ENCODE measurements at regions not wholly inside any gene's neighbourhood (a gene's known extent, or its start where the extent isn't known, plus 50 kb on each side); places are given as distances from the start of the nearest gene placed in this dataset.

DNA sequence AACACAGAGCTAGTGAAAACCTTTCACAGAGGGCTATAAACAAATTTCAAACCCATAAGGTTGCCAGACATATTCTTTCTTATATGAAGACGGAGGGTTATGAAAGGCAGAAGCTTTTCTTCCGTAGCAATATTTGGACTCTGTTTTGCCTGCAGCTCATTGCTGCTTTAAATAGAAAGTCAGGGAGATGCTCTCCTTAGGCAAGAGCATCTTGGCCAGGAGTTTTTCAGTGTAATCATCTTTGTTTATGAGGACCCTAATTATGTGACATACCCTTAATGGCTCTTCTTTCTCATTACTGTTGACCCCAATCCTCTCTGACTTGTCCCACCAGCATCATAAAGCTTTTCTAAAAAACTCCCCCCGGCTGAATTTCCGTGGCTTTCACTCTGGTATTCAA lies 433.4 kb upstream of the NRXN1 start:
- no peak for DNase-seq (ENCODE audit: low read depth, low spot score)
- no peak overlapping the region for H3K4me3 ChIP-seq (ENCODE audit: low read length)

DNA sequence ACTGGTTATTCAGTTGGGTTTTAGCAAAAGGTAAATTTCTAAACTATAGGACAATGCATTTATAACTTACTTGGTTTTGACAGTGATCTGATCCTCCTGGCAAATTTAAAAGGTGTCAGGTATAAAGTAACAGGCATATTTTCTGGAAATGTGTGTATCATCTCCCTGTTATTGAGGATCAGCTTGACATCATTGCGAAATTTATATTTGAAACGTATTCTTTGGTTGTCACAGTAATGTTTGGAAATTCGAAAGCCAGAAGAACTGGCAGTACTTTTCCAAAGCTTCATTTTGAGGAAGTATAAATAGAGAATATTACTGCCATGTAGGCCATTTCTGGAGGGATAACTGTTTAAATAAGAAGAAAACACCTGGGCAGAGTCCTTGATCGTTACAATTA lies 422.2 kb upstream of the NRXN1 start:
- H3K4me3 ChIP-seq (ENCODE audit: low read length), result no peak overlapping the region
- DNase-seq (ENCODE audit: low read depth, low spot score), result no peak

DNA sequence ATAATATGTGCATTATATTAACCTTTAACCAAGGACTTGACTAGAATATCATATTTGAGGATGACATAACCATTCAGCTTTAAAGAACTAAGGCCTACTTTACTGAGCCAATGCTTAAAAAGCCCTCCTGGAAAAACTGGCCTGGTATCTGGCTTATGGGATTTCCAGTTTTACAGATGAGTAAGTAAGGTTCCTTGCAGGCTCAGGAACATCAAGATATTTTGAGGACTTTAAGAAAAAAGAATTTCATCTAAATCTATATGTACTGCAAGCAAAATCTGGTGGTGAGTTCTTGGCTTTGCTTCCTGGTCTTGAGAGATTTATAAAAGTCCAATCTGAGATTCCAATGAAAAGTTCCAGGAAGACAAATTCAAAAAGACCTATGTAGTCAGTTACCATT lies 417.0 kb upstream of the NRXN1 start:
- no peak overlapping the region for H3K4me3 ChIP-seq (ENCODE audit: low read length)
- no peak for DNase-seq (ENCODE audit: low read depth, low spot score)

DNA sequence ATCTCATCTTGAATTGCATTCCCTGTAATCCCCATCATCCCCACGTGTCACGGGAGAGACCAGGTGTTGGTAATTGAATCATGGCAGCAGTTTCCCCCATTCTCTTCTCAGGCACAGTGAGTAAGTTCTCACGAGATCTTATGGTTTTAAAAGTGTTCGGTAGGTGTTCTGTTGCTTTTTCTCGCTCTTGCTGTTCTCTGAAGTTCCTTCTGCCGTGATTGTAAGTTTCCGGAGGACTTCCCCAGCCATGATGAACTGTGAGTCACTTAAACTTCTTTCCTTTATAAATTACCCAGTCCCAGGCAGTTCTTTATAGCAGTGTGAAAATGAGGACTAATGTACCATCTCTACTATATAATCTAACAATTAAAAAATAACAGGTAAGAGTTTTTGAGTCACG lies 409.9 kb upstream of the NRXN1 start:
- no peak for DNase-seq (ENCODE audit: low read depth, low spot score)
- no peak overlapping the region for H3K4me3 ChIP-seq (ENCODE audit: low read length)

DNA sequence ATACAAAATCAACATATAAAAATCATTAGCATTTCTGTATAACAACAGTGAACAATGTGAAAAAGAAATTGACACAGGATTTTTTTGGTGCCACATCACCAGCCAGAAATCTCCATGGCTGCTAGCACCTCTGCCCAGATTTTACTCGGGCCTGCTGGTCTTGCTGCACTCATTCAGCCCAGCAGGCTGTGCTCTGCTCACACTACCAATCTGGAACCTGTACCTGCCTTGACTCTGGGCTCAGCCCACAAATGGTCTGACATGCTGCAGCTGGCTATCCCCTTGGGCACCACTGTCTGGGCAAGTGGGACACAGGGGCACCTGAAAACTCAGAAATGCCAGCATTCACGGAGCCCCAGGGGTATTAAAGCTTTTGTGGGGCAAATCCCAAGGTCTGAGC lies 392.5 kb upstream of the NRXN1 start:
- no peak overlapping the region for H3K4me3 ChIP-seq (ENCODE audit: low read length)
- DNase-seq (ENCODE audit: low read depth, low spot score), result no peak

DNA sequence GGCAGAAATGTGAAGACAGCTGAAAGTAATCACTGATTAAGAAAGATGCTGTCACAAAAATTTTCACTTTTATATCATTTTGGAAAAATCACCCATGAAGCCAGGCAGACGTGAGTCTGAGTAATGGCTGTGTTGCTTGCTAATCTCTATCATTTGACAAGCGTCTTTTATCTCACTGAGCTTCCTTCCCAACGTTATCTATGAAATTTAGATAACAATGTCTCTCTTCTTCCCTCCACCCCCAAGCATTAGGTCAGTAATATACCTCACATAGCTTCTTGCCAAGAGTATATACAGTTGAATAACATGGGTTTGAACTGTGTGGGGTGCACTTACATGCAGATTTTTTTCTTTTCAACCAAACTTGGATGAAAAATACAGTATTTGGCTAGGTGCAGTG lies 388.6 kb upstream of the NRXN1 start:
- H3K4me3 ChIP-seq (ENCODE audit: low read length), result no peak overlapping the region
- no peak for DNase-seq (ENCODE audit: low read depth, low spot score)

DNA sequence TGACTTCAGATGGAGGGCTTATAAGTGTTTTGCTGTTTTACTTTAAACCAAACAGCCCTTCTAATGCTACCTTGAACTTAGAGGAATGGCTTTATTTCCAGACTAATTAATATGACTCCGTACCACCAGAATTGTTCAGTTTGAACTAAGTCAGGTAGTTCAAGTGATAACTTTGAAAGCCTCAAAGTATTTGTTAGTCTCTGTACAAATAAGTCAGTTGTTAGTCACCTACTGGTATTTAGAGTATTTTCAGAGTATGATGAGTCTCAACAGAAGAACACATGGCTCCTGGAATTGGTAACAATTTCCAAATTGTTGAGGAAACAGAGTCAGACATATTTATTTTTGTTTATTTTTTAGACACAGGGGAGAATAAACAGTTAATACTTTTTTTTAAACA lies 381.8 kb upstream of the NRXN1 start:
- DNase-seq (ENCODE audit: low read depth, low spot score), result no peak

DNA sequence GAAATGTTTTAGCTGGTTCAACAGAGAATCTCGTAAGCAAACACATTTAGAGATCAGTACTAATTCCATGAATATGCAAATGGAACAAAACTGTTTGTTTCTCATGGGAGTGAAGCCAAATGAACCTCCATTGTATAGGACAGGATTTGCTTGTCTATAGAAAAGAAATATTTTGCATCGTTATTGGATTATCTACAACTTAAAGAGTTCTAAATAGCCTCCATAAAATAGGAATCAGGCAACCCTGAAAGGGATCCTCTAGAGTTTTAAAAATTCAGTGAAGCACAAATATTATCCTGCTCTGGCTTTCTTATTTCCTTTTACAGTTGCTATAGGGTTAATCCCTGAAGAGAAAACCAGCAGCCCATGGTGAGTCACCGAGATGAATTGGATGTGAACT lies 378.4 kb upstream of the NRXN1 start:
- DNase-seq (ENCODE audit: low read depth, low spot score), result no peak
- no peak overlapping the region for H3K4me3 ChIP-seq (ENCODE audit: low read length)

More for the DNA sequence above, 381.8 kb upstream of the NRXN1 start:
- H3K4me3 ChIP-seq (ENCODE audit: low read length), result no peak overlapping the region

DNA sequence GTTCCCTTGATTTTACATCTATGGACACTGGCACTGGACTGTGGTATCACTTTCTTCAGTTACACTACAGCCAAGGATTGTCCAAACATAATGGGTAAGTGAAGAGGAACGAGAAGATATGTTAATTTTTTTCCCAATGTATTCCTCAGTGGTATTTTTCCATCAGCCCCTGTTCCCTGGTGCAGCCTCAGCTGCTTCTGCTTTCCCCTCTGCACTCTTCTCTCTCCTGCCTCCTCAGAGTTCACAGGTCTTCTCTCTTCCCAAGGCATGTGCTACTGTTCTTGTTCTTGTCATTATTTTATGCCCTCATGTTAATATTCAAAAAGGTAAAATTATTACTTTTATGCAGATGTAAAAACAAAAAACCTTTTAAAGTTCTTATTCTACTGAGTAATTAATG lies 378.0 kb upstream of the NRXN1 start:
- no peak overlapping the region for H3K4me3 ChIP-seq (ENCODE audit: low read length)
- no peak for DNase-seq (ENCODE audit: low read depth, low spot score)

DNA sequence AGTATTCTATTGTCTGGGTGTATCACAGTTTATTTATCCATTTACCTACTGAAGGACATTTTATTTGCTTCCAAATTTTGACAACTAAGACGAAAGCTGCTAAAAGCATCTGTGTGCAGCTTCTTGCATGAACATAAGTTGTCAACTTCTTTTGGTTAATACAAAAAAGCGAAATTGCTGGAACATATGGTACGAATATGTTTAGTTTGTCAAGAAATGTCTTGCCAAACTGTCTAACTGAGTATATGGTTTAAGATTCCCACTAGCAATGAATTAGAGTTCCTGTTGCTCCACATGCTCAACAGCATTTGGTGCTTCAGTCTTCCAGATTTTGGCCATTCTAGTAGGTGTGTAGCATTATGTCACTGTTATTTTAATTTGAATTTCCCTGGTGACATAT lies 372.3 kb upstream of the NRXN1 start:
- H3K4me3 ChIP-seq (ENCODE audit: low read length), result no peak overlapping the region
- DNase-seq (ENCODE audit: low read depth, low spot score), result no peak

DNA sequence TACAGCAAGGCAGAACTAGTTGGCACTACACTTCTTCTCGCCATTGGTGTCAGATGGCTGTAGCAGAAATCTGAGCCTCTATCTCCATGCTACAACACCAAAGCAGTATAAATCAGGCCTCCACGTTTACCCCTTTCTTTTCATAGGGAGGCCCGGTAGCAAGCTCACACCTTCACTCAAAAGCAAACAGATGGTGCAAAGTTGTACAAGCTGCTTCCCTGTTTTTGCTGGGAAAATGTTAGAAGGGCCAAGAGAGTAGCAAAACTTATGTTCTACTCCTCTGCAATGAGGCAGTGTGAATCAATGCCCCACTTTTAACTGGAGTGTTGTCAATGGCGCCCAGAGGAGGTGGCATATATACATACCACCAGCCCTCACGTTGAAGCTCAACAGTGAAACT lies 369.6 kb upstream of the NRXN1 start:
- DNase-seq (ENCODE audit: low read depth, low spot score), result no peak
- no peak overlapping the region for H3K4me3 ChIP-seq (ENCODE audit: low read length)

DNA sequence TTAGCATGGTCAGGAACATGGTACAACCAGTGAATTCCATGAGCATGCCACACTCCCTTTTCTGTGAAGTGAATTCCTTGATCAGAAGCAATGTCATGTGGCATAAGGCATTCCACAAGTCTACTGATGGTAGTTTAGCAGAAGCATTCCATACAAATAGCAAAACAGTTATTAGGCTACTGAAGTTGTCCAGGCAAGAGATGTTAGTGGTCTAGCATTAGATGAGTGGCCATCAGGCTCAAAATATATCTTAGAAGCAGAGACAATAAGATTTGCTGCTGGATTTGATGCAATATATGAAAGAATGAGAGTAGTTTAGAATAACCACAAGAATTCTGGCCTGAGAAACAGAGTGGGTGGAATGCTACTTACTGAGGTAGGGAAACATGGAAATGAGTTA lies 355.3 kb upstream of the NRXN1 start:
- no peak overlapping the region for H3K4me3 ChIP-seq (ENCODE audit: low read length)
- no peak for DNase-seq (ENCODE audit: low read depth, low spot score)

DNA sequence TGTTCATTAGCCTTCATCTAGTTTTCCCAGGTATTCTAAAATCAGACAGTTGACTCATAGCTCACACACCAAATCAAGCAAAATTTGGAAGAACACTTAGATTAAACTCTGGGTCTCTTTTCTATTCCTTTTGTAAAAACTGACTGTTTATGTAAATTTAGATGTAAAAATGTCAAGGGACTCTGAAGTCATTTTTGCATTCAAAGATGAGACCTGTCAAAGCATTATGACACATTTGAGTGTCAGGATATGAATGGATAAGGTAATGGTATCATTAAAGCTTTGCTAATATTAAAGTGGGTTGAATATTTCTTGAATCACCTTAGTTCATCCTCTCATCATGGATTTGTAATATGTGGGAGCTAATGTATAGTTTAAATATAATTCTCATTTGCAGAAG lies 348.1 kb upstream of the NRXN1 start:
- H3K4me3 ChIP-seq (ENCODE audit: low read length), result no peak overlapping the region
- no peak for DNase-seq (ENCODE audit: low read depth, low spot score)

DNA sequence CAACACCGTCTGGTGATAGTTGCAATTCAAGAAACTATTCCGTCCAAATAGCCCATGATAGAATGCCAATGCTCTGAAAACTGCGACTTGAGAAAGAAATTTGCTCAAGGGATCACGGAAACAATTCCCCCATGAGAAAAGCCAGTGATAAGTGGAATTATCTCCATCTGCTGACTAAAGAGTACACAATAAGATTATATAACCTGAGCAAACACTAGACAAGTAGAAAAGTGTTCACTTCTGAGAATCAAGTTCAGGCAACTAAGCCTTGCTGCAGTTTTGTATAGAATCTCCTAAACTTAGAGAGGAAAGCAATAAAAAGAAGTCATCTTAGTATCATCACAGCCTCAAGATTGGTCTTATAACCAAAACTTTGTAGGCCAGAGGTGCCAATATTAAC lies 336.3 kb upstream of the NRXN1 start:
- no peak for DNase-seq (ENCODE audit: low read depth, low spot score)
- H3K4me3 ChIP-seq (ENCODE audit: low read length), result no peak overlapping the region

DNA sequence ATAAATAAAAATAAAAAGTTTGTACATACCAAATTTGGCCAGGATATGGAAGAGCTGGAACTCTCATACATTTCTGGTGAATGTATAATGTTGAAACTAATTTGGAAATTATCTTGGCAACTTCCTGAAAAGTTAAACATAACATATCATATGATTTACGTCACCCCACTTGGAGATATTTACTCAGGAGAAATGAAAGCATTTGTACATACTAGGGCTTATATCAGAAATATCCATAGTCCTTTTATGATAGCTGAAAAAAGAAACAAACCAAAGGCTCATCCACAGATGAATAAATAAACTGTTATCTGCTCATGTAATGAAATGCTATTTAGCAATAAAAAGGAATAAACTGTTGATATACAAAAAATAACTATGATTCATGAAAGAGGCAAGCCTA lies 318.2 kb upstream of the NRXN1 start:
- H3K4me3 ChIP-seq (ENCODE audit: low read length), result no peak overlapping the region
- DNase-seq (ENCODE audit: low read depth, low spot score), result no peak

DNA sequence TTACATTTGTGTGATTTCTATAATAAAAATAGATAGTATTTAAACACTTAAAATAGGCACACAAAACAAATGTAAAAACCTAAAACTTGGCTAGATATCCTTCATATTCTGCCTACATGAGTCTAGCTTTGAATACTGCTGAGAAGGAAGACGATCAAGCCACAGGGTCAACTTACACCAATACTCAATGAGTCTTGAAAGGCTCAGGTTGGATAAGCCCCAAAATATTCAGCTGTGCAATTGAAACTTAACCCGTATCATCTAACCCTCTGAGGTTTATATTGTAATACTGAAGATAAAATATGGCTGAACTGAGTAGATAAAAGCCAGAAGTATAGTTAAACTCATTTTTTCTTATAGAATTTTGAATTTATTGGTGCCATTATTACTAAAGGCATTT lies 313.0 kb upstream of the NRXN1 start:
- no peak overlapping the region for H3K4me3 ChIP-seq (ENCODE audit: low read length)
- no peak for DNase-seq (ENCODE audit: low read depth, low spot score)

DNA sequence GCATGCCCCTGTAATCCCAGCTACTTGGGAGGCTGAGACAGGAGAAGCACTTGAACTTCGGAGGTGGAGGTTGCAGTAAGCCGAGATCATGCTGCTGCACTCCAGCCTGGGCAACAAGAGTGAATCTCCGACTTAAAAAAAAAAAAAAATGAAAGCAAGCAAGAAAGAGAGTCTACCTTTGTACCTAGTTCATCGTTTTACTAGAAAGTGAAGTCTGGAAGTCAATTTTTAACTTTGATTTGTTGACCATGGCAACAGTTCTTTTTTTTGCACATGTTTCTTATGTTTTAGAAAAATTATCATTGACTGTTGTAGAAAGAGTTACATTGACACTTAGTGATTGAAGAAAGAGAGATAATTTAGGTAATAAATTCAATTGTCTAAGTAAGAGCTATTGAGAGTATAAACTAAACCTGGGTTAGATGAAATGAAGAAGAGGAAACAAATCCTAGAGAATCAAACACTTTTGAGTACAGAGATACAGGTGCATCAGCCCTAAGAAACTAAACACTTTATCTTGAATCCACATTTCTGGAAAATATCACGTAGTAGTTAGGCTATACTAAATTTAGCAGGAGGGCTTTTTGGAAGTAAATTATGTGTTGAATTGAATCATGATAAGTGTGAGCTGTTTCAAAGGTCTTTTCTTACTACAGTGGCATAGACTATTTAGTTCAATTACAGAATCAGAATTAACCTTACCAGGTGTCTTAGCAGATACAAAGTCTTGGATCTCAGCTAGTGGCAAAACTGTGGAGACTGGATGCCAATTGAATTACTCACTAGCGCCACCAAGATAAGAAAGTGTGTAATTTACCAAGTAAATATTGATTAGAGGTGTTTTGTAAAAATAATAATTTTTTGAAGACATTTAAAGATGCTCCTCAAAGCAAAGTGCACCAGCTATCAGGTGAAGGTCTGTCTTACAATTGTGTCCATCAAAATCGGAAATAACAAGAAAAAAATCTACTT lies 303.4 kb upstream of the NRXN1 start:
- no peak overlapping the region for H3K4me3 ChIP-seq (ENCODE audit: low read length)
- DNase-seq (ENCODE audit: low read depth, low spot score), result no peak

DNA sequence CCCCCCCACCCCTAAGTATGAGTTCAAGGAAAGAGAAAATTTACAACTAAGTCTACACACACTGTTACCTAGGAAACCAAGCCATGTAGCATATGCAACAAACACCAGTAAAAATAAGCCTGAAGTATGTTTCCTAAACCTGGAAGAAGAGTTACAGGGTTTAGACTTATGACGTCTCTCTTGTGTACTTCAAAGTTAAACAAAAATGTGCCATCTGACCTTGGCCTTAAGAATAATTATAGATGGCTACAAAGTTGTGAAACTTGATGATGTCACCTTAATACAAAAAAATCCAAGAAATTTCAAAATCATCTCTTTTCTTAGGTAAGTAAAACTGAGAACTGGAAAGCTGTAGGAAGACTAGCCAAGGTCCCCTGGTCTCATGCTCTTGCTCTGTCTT lies 297.6 kb upstream of the NRXN1 start:
- DNase-seq (ENCODE audit: low read depth, low spot score), result no peak
- H3K4me3 ChIP-seq (ENCODE audit: low read length), result no peak overlapping the region

DNA sequence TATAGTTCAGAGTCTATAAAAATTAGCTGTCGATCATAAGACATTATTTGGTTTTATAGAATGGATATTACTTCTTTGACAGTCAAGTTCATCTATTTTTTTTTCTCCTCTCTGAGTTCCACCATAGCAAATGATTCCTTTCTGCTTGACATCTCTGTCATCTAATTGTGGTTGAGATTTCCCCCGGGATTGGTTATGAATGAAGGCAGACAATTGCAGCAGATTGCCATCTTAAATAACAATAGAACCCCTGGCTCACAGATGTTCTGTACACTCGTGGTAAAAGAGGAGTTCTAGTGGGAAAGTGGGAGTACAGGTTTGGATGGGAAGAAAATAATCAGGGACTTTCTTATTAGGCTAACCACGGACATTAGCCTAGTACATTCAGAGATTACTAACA lies 292.1 kb upstream of the NRXN1 start:
- no peak for DNase-seq (ENCODE audit: low read depth, low spot score)
- H3K4me3 ChIP-seq (ENCODE audit: low read length), result no peak overlapping the region

DNA sequence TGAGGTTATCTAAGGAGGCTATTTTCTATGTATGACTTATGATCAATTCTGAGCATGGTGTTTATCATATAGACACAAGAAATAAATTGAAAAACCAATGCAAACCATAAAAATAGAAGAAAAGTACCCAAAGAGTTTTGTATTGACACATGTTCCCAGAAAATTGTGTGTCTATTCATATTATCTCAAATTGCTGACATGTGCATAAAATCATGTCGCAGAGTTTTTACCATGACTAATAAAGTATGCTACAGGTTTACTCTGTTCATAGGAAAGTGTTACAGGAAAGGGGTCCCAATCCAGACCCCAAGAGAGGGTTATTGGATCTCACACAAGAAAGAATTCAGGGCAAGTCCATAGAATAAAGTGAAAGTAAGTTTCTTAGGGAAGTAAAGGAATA lies 290.7 kb upstream of the NRXN1 start:
- H3K4me3 ChIP-seq (ENCODE audit: low read length), result no peak overlapping the region
- DNase-seq (ENCODE audit: low read depth, low spot score), result no peak

DNA sequence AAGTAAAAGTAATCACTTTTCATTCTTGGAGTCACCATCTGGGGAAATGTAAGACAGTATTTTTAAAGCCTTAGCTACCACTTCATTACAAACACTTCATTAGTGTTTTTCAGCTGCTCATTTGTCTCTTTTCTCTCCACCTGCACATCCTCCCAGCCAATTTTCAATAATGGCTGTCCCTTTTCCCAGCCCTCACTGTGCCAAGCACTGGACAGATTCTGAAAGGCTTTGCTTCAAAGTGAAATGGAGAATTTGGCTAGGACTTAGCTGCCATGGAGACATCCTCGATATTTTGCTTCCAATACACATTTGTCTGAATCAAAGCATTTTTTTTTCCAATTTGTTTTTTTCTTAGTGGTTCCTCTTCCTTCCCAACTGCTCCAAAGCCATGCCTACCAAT lies 272.4 kb upstream of the NRXN1 start:
- H3K4me3 ChIP-seq (ENCODE audit: low read length), result no peak overlapping the region
- DNase-seq (ENCODE audit: low read depth, low spot score), result no peak
